ENCODE measurements at regions not wholly inside any gene's neighbourhood (a gene's known extent, or its start where the extent isn't known, plus 50 kb on each side); places are given as distances from the start of the nearest gene placed in this dataset.

DNA sequence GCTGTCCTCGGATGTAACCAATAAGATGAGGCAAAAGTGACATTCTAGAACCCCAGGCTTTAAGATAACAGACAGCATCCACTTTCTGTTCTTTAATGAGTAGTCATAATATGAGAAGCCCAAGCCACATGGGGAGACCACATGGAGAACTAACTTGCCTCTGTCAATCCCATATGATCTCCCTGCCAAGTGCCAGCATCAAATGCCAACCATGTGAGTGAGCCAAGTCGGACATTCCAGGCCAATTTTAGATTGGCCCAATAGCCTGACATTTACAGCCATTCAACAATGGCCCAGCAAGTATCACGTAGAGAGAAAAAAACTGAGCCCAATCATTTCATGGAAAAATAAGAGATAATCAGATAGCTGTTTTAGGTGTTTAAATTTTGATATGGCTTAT is 2048.3 kb upstream of the RAG2 start:
- intact Hi-C loops (cut with micrococcal nuclease; ENCODE audit: unreplicated experiment): no loop called here

DNA sequence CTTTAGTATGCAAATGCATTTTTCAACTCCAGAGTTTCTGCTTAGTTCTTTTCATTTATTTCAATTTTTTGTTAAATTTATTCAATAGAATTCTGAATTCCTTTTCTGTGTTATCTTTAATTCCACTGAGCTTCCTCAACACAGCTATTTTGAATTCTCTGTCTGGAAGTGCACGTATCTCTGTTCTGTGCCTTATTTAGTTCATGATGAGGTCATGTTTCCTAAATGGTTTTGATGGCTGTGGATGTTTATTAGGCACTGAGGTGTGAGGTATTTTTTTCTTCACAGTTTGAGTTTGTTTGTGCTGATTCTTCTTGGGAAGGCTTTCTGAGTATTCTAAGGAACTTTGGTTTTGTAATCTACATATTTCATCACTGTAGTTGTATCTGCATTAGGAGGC is 2042.8 kb upstream of the RAG2 start:
- ATAC-seq (no peak), DNase-seq (ENCODE audit: low read depth, low spot score) (no peak)
- in situ Hi-C loops (cut with HindIII; ENCODE audit: low pct_unique_long_range_greater_than_20kb, low sequenced_read_pairs): no loop called here
- intact Hi-C loops (cut with micrococcal nuclease; ENCODE audit: unreplicated experiment): no loop called here
- no TSS peak for BruUV-seq (replicated peaks)
- Histone ChIP-seq H3K9me3 (ENCODE audit: control insufficient read depth, insufficient read depth, low read depth, low read length) (no peaks in the 10 kb centered on the region), H3K27ac (ENCODE audit: low read length) (no peak overlapping the region), H3K4me3 (ENCODE audit: low read depth in 2 of 2, low read length in 2 of 2) (no peak overlapping the region), H3K4me1 (ENCODE audit: control insufficient read depth, insufficient read depth, low read length) (no peaks in the 10 kb centered on the region), H3K36me3 (ENCODE audit: control insufficient read depth, insufficient read depth, low read length) (no peaks in the 10 kb centered on the region), H3K27me3 (ENCODE audit: control insufficient read depth, insufficient read depth, low read length) (no peaks in the 10 kb centered on the region)
- CTCF ChIA-PET: no interaction called here
- no peak for TF ChIP-seq POLR2AphosphoS5 (IDR thresholded peaks at IDR 0.05; ENCODE audit: low read depth, low read length)
- TF ChIP-seq TCF7L2 (IDR thresholded peaks at IDR 0.05; ENCODE audit: low read depth, low read length): no peak
- TF ChIP-seq, protein P1, sequence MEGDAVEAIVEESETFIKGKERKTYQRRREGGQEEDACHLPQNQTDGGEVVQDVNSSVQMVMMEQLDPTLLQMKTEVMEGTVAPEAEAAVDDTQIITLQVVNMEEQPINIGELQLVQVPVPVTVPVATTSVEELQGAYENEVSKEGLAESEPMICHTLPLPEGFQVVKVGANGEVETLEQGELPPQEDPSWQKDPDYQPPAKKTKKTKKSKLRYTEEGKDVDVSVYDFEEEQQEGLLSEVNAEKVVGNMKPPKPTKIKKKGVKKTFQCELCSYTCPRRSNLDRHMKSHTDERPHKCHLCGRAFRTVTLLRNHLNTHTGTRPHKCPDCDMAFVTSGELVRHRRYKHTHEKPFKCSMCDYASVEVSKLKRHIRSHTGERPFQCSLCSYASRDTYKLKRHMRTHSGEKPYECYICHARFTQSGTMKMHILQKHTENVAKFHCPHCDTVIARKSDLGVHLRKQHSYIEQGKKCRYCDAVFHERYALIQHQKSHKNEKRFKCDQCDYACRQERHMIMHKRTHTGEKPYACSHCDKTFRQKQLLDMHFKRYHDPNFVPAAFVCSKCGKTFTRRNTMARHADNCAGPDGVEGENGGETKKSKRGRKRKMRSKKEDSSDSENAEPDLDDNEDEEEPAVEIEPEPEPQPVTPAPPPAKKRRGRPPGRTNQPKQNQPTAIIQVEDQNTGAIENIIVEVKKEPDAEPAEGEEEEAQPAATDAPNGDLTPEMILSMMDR (IDR thresholded peaks at IDR 0.05): no peak
- TF ChIP-seq, protein P2, sequence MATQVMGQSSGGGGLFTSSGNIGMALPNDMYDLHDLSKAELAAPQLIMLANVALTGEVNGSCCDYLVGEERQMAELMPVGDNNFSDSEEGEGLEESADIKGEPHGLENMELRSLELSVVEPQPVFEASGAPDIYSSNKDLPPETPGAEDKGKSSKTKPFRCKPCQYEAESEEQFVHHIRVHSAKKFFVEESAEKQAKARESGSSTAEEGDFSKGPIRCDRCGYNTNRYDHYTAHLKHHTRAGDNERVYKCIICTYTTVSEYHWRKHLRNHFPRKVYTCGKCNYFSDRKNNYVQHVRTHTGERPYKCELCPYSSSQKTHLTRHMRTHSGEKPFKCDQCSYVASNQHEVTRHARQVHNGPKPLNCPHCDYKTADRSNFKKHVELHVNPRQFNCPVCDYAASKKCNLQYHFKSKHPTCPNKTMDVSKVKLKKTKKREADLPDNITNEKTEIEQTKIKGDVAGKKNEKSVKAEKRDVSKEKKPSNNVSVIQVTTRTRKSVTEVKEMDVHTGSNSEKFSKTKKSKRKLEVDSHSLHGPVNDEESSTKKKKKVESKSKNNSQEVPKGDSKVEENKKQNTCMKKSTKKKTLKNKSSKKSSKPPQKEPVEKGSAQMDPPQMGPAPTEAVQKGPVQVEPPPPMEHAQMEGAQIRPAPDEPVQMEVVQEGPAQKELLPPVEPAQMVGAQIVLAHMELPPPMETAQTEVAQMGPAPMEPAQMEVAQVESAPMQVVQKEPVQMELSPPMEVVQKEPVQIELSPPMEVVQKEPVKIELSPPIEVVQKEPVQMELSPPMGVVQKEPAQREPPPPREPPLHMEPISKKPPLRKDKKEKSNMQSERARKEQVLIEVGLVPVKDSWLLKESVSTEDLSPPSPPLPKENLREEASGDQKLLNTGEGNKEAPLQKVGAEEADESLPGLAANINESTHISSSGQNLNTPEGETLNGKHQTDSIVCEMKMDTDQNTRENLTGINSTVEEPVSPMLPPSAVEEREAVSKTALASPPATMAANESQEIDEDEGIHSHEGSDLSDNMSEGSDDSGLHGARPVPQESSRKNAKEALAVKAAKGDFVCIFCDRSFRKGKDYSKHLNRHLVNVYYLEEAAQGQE (IDR thresholded peaks at IDR 0.05; ENCODE audit: insufficient read depth in 1 of 2, low read depth in 2 of 2, low read length in 1 of 2): no peak
- TF ChIP-seq SIN3A (IDR thresholded peaks at IDR 0.05; ENCODE audit: borderline replicate concordance, insufficient read depth, low read depth, low read length): no peak
- POLR2A ChIA-PET: no interaction called here

More for the DNA sequence above, 2048.3 kb upstream of the RAG2 start:
- Histone ChIP-seq H3K36me3 (ENCODE audit: control insufficient read depth, insufficient read depth, low read length) (no peaks in the 10 kb centered on the region), H3K9me3 (ENCODE audit: control insufficient read depth, insufficient read depth, low read depth, low read length) (no peaks in the 10 kb centered on the region), H3K4me3 (ENCODE audit: low read depth in 2 of 2, low read length in 2 of 2) (no peak overlapping the region), H3K27me3 (ENCODE audit: control insufficient read depth, insufficient read depth, low read length) (no peaks in the 10 kb centered on the region), H3K4me1 (ENCODE audit: control insufficient read depth, insufficient read depth, low read length) (no peaks in the 10 kb centered on the region), H3K27ac (ENCODE audit: low read length) (no peak overlapping the region)
- TF ChIP-seq POLR2AphosphoS5 (IDR thresholded peaks at IDR 0.05; ENCODE audit: low read depth, low read length): no peak
- TF ChIP-seq, protein P2 (IDR thresholded peaks at IDR 0.05; ENCODE audit: insufficient read depth in 1 of 2, low read depth in 2 of 2, low read length in 1 of 2): no peak
- in situ Hi-C loops (cut with HindIII; ENCODE audit: low pct_unique_long_range_greater_than_20kb, low sequenced_read_pairs): no loop called here
- no peak for ATAC-seq
- POLR2A ChIA-PET: no interaction called here
- no peak for DNase-seq (ENCODE audit: low read depth, low spot score)
- no TSS peak for BruUV-seq (replicated peaks)
- CTCF ChIA-PET: no interaction called here

Measured in Panc1 (cell line).